ENCODE measurements at regions not wholly inside any gene's neighbourhood (a gene's known extent, or its start where the extent isn't known, plus 50 kb on each side); places are given as distances from the start of the nearest gene placed in this dataset.

DNA sequence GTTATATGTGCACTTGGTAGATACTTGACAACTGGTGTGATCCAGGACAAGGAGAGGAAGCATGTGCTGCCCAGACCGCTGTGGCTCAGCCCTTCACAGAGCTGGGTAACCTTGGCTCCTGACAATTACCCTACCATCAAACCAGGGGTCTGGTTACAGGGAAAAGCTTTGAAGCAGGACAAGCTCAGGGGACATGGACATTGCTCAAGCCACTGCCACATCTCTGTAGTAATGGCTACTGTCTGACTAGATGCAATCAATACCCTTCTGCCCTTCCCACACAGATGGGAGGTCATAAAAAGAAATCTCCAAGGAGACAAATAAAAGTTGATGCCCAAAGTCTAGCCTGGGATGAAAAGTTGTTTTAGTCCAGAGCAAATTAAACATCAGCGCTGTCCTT, 577.4 kb downstream of the MED13L start:
- no peaks in the 10 kb centered on the region for H3K36me3 ChIP-seq (ENCODE audit: insufficient read depth in 1 of 2, low read depth in 1 of 2)
- TF ChIP-seq, protein P1, sequence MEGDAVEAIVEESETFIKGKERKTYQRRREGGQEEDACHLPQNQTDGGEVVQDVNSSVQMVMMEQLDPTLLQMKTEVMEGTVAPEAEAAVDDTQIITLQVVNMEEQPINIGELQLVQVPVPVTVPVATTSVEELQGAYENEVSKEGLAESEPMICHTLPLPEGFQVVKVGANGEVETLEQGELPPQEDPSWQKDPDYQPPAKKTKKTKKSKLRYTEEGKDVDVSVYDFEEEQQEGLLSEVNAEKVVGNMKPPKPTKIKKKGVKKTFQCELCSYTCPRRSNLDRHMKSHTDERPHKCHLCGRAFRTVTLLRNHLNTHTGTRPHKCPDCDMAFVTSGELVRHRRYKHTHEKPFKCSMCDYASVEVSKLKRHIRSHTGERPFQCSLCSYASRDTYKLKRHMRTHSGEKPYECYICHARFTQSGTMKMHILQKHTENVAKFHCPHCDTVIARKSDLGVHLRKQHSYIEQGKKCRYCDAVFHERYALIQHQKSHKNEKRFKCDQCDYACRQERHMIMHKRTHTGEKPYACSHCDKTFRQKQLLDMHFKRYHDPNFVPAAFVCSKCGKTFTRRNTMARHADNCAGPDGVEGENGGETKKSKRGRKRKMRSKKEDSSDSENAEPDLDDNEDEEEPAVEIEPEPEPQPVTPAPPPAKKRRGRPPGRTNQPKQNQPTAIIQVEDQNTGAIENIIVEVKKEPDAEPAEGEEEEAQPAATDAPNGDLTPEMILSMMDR (IDR thresholded peaks at IDR 0.05) = no peak
- H3K27me3 ChIP-seq (ENCODE audit: insufficient read depth in 3 of 3, low read length in 2 of 3) = peaks cover 0 to 7% (median 0%) of the 10 kb centered on the region in 3 donors
- no peak for DNase-seq
- WGBS, 3 donors = 53 to 79% (median 67%) methylated on average over 2 of the region's 2 CpGs
- no peaks in the 10 kb centered on the region for H3K4me1 ChIP-seq
- no peak overlapping the region for H3K27ac ChIP-seq
- no peak overlapping the region for H3K4me3 ChIP-seq
- H3K9me3 ChIP-seq = no peaks in the 10 kb centered on the region
- no peak for ATAC-seq
- intact Hi-C loops (cut with DNase I) = no loop called here

DNA sequence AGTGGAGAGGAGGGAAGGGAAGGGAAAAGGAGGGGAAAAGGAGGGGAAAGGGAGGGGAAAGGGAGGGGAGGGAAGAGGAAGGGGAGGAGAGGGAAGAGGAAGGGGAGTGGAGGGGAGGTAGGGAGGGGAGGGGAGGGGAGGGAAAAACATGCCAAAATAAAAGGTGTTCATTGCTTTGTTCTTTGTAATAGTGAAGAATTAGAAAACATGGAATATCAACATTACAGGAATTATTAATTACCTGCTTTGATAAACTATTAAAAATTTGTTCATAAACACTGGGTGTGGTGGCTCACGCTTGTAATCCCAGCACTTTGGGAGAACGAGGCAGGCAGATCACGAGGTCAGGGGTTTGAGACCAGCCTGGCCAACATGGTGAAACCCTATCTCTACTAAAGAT, 579.2 kb downstream of the MED13L start:
- H3K4me1 ChIP-seq = no peaks in the 10 kb centered on the region
- H3K4me3 ChIP-seq = no peak overlapping the region
- H3K27me3 ChIP-seq (ENCODE audit: insufficient read depth in 3 of 3, low read length in 2 of 3) = peaks cover 0 to 7% (median 3%) of the 10 kb centered on the region in 3 donors
- DNase-seq = no peak
- WGBS, 3 donors = 63 to 79% (median 65%) methylated on average over 3 of the region's 3 CpGs
- intact Hi-C loops (cut with DNase I) = no loop called here
- no peaks in the 10 kb centered on the region for H3K9me3 ChIP-seq
- H3K36me3 ChIP-seq (ENCODE audit: insufficient read depth in 1 of 2, low read depth in 1 of 2) = no peaks in the 10 kb centered on the region
- H3K27ac ChIP-seq = no peak overlapping the region
- ATAC-seq = no peak
- TF ChIP-seq, protein P1 (IDR thresholded peaks at IDR 0.05) = no peak

DNA sequence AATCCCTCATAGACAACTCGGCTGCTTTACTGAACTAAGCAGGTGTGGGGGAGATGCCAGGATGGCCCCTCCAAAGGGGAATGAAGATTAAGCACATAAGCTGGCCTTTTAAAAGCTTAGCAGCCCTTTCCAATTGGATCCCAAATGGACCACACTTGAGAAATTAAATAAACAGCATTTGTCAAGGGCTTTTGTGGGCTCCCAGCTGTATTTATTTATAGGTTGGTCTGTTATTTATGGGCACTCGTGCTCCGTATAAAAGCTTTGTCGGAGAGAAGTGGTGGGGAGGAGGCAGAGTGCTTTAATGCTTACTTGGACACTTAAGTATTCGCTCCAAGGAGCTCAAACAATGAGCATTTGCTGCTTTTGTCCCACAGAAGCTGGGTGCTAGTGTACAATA, 580.2 kb downstream of the MED13L start:
- no peaks in the 10 kb centered on the region for H3K36me3 ChIP-seq (ENCODE audit: insufficient read depth in 1 of 2, low read depth in 1 of 2)
- H3K27me3 ChIP-seq (ENCODE audit: insufficient read depth in 3 of 3, low read length in 2 of 3) = peaks cover 0 to 7% (median 3%) of the 10 kb centered on the region in 3 donors
- H3K27ac ChIP-seq = no peak overlapping the region
- DNase-seq (no peak), ATAC-seq (no peak)
- H3K9me3 ChIP-seq = no peaks in the 10 kb centered on the region
- H3K4me1 ChIP-seq = no peaks in the 10 kb centered on the region
- TF ChIP-seq, protein P1 (IDR thresholded peaks at IDR 0.05) = no peak
- no peak overlapping the region for H3K4me3 ChIP-seq
- 24 to 46% (median 29%) methylated on average over 5 of the region's 5 CpGs for WGBS, 3 donors
- intact Hi-C loops (cut with DNase I) = no loop called here

DNA sequence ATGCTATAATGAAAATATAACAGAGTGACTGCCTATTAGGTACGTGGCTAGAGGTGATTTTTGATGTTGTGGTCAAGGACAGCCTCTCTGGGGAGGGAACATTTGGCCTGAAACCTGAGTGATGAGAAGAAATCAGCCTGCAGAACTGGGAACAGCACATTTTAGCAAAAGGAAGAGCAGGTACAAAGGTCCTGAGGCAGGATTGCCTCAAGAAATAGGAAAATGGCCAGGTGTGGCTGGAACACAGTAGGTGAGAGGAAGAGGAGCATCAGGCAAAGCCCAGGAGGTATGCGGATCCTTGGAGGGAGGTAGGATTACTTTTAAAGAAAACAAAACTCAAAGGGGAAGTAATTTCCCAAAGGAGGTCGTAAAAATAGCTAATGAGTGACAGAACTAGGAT, 582.9 kb downstream of the MED13L start:
- DNase-seq (no peak), ATAC-seq (no peak)
- no peak overlapping the region for H3K4me3 ChIP-seq
- H3K4me1 ChIP-seq = no peaks in the 10 kb centered on the region
- no peaks in the 10 kb centered on the region for H3K36me3 ChIP-seq (ENCODE audit: insufficient read depth in 1 of 2, low read depth in 1 of 2)
- intact Hi-C loops (cut with DNase I) = no loop called here
- H3K27ac ChIP-seq = no peak overlapping the region
- 70 to 79% (median 72%) methylated on average over 3 of the region's 3 CpGs for WGBS, 3 donors
- no peaks in the 10 kb centered on the region for H3K9me3 ChIP-seq
- peaks cover 0 to 7% (median 3%) of the 10 kb centered on the region in 3 donors for H3K27me3 ChIP-seq (ENCODE audit: insufficient read depth in 3 of 3, low read length in 2 of 3)
- TF ChIP-seq, protein P1 (IDR thresholded peaks at IDR 0.05) = no peak

DNA sequence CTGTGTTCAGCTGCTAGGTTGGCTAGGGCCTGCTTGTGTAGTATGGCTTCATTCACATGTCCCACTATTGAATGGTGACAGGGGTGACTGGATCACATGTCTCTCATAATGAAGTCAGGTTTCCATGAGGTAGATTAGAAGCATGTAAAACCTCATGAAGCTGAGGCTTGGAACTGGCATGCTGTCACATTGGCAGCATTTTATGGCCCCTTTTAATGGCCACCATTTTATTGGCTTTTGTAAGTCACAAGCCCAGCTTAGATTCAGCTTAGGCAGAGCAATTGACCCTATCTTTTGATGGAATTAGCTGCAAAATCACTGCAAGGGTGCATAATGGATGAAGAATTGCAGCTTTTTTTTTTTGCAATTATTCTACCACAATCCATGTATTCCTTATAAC, 583.5 kb downstream of the MED13L start:
- Histone ChIP-seq H3K9me3 (no peaks in the 10 kb centered on the region), H3K36me3 (ENCODE audit: insufficient read depth in 1 of 2, low read depth in 1 of 2) (no peaks in the 10 kb centered on the region), H3K4me1 (no peaks in the 10 kb centered on the region), H3K4me3 (no peak overlapping the region), H3K27me3 (ENCODE audit: insufficient read depth in 3 of 3, low read length in 2 of 3) (peaks cover 0 to 7% (median 3%) of the 10 kb centered on the region in 3 donors), H3K27ac (no peak overlapping the region)
- TF ChIP-seq, protein P1 (IDR thresholded peaks at IDR 0.05) = no peak
- intact Hi-C loops (cut with DNase I) = no loop called here
- ATAC-seq (no peak), DNase-seq (no peak)

Data from psoas muscle (tissue), 7 donors.